SK-N-MC (cell line): ENCODE measurements at regions not wholly inside any gene's neighbourhood (a gene's known extent, or its start where the extent isn't known, plus 50 kb on each side); places are given as distances from the start of the nearest gene placed in this dataset.

Source experiments
- DNase-seq: peaks from one replicate; pipeline ENCODE4 v3.0.0-alpha.2; 2011; ENCODE audit warnings: low read depth, low spot score
- H3K27ac ChIP-seq: fragments of 200-600 bp; sonication (generic); 2 replicates; pipeline ENCODE4 v1.5.1; 2016; ENCODE audit warnings: mixed run types
- H3K36me3 ChIP-seq: fragments of 200-600 bp; sonication (generic); 2 replicates; pipeline ENCODE4 v1.6.1; 2017; ENCODE audit warnings: antibody characterized with exemption, low read length, mixed read lengths; ENCODE audit not compliant: insufficient read depth
- H3K4me3 ChIP-seq: fragments of 200-600 bp; sonication (generic); 2 replicates; pipeline ENCODE4 v1.5.1; 2016
- H3K9ac ChIP-seq: fragments of 200-600 bp; sonication (generic); 2 replicates; pipeline ENCODE4 v1.8.0; 2017; ENCODE audit warnings: mixed run types, mixed read lengths; ENCODE audit not compliant: insufficient read length
- H3K9me3 ChIP-seq: fragments of 200-600 bp; sonication (generic); 2 replicates; pipeline ENCODE4 v1.6.1; 2017; ENCODE audit warnings: low read depth, mild to moderate bottlenecking, antibody characterized with exemption, low read length, moderate library complexity, mixed read lengths
- EZH2 ChIP-seq: fragments of 200-600 bp; sonication (generic); IDR thresholded peaks from one replicate; pipeline ENCODE4 v1.6.1; 2017; ENCODE audit warnings: antibody characterized with exemption
- FOXP2 ChIP-seq: optimal IDR thresholded peaks from 2 replicates; pipeline ENCODE3; 2011; ENCODE audit warnings: mild to moderate bottlenecking, moderate library complexity; ENCODE audit not compliant: insufficient read depth; ENCODE audit errors: extremely low read length, control extremely low read depth
- POLR2AphosphoS5 ChIP-seq: IDR thresholded peaks from 2 replicates; pipeline ENCODE4 v1.6.1; 2012; ENCODE audit warnings: mild to moderate bottlenecking, low read depth, low read length, borderline replicate concordance

DNA sequence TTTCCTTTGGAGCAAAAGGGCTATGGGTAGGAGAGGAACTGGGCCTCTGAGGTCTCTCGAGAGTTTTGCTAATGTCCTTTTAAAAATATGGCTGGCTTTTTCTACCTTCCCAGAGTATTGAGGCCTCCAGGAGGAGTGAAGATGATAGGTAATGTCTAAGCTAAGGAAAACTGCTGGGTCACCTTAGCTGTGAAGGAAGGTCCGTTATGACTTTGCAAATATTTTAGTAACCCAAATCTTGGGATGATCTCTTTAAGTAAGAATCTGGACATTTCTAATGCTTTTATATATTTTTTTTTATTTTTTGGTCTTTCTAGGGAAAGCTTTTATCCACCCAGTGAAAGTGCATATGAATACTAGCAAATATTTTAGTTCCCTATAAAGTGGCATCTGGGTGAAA lies 60.9 kb upstream of the SYN3 start:
- TF ChIP-seq POLR2AphosphoS5, result no peak
- no peak for TF ChIP-seq FOXP2
- TF ChIP-seq EZH2, result no peak

DNA sequence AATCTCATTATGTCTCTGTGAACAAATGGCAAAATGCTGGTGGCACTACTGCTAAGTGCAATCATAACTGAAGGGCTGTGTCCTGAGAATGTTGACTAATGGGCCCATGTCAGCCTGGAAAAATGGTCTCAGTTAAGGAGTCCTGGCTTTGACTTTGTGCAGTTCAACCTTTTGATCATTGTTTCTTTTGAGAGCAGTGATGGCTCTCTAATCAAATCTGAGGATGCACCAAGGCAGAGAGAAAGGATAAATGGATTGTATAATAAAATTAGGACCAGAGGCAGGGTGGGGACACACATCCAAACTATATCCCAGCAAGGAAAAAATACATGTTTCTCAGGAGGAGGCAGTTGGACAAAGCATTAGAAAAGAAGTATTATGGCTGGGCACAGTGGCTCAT lies 59.6 kb upstream of the SYN3 start:
- no peak overlapping the region for H3K27ac ChIP-seq
- no peaks in the 10 kb centered on the region for H3K36me3 ChIP-seq
- no peak overlapping the region for H3K4me3 ChIP-seq
- no peak overlapping the region for H3K9ac ChIP-seq
- TF ChIP-seq EZH2, result no peak
- TF ChIP-seq FOXP2, result no peak
- no peak for TF ChIP-seq POLR2AphosphoS5
- no peak for DNase-seq
- H3K9me3 ChIP-seq, result no peaks in the 10 kb centered on the region

More for the DNA sequence above, 60.9 kb upstream of the SYN3 start:
- DNase-seq, result no peak
- H3K4me3 ChIP-seq, result no peak overlapping the region
- no peaks in the 10 kb centered on the region for H3K9me3 ChIP-seq
- H3K9ac ChIP-seq, result no peak overlapping the region
- no peaks in the 10 kb centered on the region for H3K36me3 ChIP-seq
- H3K27ac ChIP-seq, result no peak overlapping the region

DNA sequence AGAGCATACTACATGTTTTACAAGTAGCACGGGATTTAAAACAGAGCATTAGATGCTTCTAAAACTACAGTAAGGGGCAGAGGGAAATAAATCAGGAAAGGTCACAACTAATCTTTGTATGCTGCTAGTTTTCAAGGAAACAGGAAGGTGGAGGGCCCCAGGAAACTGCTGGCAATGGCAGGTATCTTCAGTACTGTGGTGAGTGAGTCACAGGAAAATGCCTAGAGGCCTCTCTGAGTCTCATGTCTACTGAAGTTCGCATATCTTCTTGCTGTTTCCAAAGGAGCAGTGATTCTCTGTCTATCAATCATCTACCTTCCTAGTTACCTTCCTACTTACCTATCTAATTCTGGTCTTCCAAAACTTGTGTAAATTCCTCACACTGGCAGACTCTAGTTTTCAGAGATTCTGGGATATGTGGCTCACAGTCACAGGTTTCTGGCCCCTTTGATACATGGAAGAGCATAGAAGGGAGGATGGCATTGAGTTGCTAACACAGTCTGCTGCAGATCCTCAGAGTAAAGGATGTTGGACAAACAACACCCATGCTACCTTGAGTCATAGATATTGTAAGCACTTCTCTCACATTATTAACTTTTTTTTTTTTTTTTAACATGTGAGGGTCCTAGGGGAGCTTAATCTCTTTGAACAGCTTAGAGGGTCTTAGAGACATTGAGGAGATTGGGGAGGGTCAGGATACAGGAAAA lies 58.8 kb upstream of the SYN3 start:
- no peak overlapping the region for H3K4me3 ChIP-seq
- no peaks in the 10 kb centered on the region for H3K9me3 ChIP-seq
- no peaks in the 10 kb centered on the region for H3K36me3 ChIP-seq
- TF ChIP-seq POLR2AphosphoS5, result no peak
- no peak for TF ChIP-seq EZH2
- no peak for TF ChIP-seq FOXP2
- H3K27ac ChIP-seq, result no peak overlapping the region
- no peak overlapping the region for H3K9ac ChIP-seq
- DNase-seq, result no peak

DNA sequence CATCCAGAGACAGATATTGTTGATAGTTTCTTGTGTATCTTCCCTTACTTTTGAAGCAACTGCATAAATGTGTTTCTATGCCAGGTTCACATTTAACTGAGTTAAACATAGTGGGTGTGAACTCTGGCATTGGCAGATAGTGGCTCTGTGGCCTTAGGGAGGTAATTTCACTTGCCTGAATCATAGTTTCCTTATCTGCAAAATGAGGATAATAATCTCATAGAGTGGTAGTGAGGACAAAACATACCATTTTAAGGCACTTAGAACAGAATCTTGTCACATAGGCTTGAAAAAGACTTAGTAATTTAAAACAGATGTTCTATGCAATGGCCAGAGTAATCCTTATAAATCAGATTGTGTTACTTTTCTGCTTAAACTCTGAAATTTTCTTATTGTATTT lies 56.4 kb upstream of the SYN3 start:
- DNase-seq, result no peak
- H3K9me3 ChIP-seq, result no peaks in the 10 kb centered on the region
- H3K27ac ChIP-seq, result no peak overlapping the region

DNA sequence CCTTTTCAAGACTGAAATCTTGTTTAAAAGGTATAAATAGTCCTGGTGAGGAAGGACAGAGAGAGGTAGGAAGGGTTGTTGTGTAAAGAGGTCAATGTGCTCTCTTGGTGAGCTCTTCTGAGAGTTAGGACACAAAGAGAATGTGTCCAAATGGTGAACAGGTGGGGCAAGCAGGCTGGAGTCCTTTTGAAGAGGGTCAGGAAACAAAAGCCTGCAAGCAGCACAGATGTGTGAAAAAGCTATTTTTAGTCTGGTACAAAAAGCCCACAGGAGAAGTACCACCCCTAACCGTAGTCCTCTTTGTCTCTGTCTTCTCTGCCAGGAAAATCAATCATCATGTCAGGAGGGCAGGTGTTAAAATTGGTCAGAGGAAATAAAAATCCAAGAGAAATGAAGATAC lies 54.4 kb upstream of the SYN3 start:
- TF ChIP-seq FOXP2 (no peak), EZH2 (no peak), POLR2AphosphoS5 (no peak)
- no peak overlapping the region for H3K27ac ChIP-seq
- no peaks in the 10 kb centered on the region for H3K36me3 ChIP-seq
- no peaks in the 10 kb centered on the region for H3K9me3 ChIP-seq
- H3K9ac ChIP-seq, result no peak overlapping the region
- DNase-seq, result no peak
- no peak overlapping the region for H3K4me3 ChIP-seq

More for the DNA sequence above, 56.4 kb upstream of the SYN3 start:
- Histone ChIP-seq H3K36me3 (no peaks in the 10 kb centered on the region), H3K4me3 (no peak overlapping the region), H3K9ac (no peak overlapping the region)
- TF ChIP-seq POLR2AphosphoS5, result no peak
- no peak for TF ChIP-seq FOXP2
- no peak for TF ChIP-seq EZH2

DNA sequence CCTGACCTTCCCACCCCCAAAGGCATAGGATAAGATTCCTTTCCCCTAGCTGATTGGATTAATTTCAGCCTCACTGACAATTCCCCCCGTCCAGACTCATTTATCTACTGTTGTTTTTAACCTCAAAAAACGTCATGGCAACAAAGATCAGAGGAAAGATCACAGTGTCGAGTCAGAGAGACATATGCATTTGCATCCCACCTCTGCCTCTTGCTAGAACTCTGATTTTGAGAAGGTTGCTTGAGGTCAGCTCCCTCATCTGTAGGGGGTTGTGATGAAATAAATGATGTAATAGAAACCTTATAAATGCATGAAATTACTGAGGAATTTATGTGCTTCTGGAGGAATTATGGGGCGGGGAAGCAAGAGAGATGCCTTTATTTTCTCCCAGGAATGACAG lies 53.3 kb upstream of the SYN3 start:
- Histone ChIP-seq H3K36me3 (no peaks in the 10 kb centered on the region), H3K9me3 (no peaks in the 10 kb centered on the region), H3K27ac (no peak overlapping the region), H3K4me3 (no peak overlapping the region), H3K9ac (no peak overlapping the region)
- no peak for TF ChIP-seq EZH2
- no peak for TF ChIP-seq POLR2AphosphoS5
- TF ChIP-seq FOXP2, result no peak
- no peak for DNase-seq

DNA sequence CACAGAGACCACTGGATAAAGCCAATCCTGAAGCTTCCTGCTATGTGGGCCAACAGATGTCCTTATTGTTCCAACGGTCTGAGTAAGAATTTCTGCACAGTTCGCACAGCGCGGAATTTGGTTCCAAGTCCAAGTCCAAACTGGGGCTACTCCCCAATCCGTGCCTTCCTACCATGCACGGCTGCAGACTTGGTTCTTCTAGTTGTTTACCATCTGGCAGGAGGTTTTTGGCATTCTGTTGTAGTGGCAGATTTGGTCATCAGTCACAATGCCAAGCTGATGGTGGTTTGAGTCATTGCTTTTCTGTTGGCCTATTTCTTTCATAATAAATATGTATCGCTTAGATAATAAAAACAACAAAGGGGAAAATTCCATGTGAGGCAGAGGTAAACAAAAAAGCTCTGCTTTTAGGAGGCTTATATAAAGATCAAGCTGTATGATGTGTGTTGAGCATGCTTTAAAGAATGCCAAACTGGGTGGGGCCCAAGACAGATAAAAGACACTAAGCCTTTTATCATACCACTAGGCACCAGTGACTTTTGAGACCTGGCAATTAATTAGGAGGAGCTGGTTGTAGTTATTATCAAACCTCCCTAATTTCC lies 52.5 kb upstream of the SYN3 start:
- Histone ChIP-seq H3K9ac (no peak overlapping the region), H3K36me3 (no peaks in the 10 kb centered on the region), H3K4me3 (no peak overlapping the region), H3K27ac (no peak overlapping the region), H3K9me3 (no peaks in the 10 kb centered on the region)
- no peak for DNase-seq
- TF ChIP-seq EZH2 (no peak), POLR2AphosphoS5 (no peak), FOXP2 (no peak)

DNA sequence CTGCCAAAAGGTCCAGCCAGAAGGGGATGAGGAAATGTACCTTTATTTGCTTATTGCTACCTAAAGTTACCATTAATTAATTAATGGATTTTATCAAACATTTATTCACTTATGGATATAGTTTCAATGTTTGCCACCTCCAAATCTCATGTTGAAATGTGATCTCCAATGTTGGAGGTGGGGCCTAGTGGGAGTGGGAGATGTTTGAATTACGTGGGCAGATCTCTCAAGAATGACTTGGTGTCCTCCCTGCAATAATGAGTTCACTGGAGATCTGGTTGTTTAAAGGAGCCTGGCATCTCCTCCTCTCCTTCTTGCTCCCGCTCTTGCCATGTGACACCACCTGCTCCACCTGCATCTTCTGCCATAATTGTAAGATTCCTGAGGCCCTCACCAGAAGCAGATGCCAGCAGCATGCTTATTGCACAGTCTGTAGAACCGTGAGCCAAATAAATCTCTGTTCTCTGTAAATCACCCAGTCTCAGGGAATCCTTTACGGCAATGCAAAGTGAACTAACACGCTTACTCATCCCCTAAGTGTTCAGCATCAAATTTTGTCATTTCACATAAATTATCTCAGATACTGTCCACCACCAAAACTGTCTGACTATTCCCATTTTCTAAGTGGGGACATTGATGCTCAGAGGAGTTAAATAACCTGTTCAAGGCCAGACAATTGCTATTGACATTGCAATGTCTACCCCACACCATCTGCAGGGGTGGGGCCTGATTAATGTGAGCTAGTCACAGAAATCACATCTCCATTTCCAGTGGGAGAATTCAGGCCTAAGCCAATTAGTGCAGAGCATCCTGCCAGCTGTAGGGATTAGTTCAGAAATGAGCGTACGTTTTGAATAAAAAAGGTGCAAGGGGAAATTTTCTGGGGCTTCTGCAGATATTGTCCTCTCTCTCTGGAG lies 51.6 kb upstream of the SYN3 start:
- Histone ChIP-seq H3K4me3 (no peak overlapping the region), H3K9me3 (no peaks in the 10 kb centered on the region), H3K9ac (no peak overlapping the region), H3K27ac (no peak overlapping the region), H3K36me3 (no peaks in the 10 kb centered on the region)
- DNase-seq, result no peak
- TF ChIP-seq POLR2AphosphoS5 (no peak), FOXP2 (no peak), EZH2 (no peak)
